ENCODE measurements at regions not wholly inside any gene's neighbourhood (a gene's known extent, or its start where the extent isn't known, plus 50 kb on each side); places are given as distances from the start of the nearest gene placed in this dataset.
A peak's percentile ranks its signal among the peaks of the same experiment; 100 is the strongest.

GRCh38 chr13:111456452-111457230 is 136.2 kb downstream of the TEX29 start:
- no peak for DNase-seq (ENCODE audit: low spot score)

- DNase-seq (ENCODE audit: low spot score), result no peak
These were observed 137.6 kb downstream of the TEX29 start for GRCh38 chr13:111458001-111458531.

- no peak for DNase-seq (ENCODE audit: low spot score)
These were observed 138.3 kb downstream of the TEX29 start for GRCh38 chr13:111458739-111459138.

GRCh38 chr13:111459803-111460547 is 139.5 kb downstream of the TEX29 start:
- DNase-seq (ENCODE audit: low spot score), result no peak

GRCh38 chr13:111460548-111461444 is 140.4 kb downstream of the TEX29 start:
- DNase-seq (ENCODE audit: low spot score), result peak; percentile 57

- no peak for DNase-seq (ENCODE audit: low spot score)
These were observed 141.2 kb downstream of the TEX29 start for GRCh38 chr13:111461445-111462149.

- no peak for DNase-seq (ENCODE audit: low spot score)
These were observed 141.9 kb downstream of the TEX29 start for GRCh38 chr13:111462221-111462764.

- DNase-seq (ENCODE audit: low spot score), result no peak
These were observed 142.5 kb downstream of the TEX29 start for GRCh38 chr13:111462944-111463343.

GRCh38 chr13:111467111-111467890 is 146.9 kb downstream of the TEX29 start:
- no peak for DNase-seq (ENCODE audit: low spot score)

GRCh38 chr13:111468037-111468959 is 147.9 kb downstream of the TEX29 start:
- no peak for DNase-seq (ENCODE audit: low spot score)

GRCh38 chr13:111469450-111469849 is 149.0 kb downstream of the TEX29 start:
- no peak for DNase-seq (ENCODE audit: low spot score)

GRCh38 chr13:111469916-111470506 is 149.6 kb downstream of the TEX29 start:
- DNase-seq (ENCODE audit: low spot score), result no peak

GRCh38 chr13:111470933-111471332 is 150.5 kb downstream of the TEX29 start:
- no peak for DNase-seq (ENCODE audit: low spot score)

- DNase-seq (ENCODE audit: low spot score), result no peak
These were observed 151.6 kb downstream of the TEX29 start for GRCh38 chr13:111472083-111472482.

- DNase-seq (ENCODE audit: low spot score), result no peak
These were observed 152.4 kb downstream of the TEX29 start for GRCh38 chr13:111472559-111473460.

GRCh38 chr13:111474136-111475002 is 153.9 kb downstream of the TEX29 start:
- peak; percentile 49 for DNase-seq (ENCODE audit: low spot score)

GRCh38 chr13:111475488-111475887 is 155.0 kb downstream of the TEX29 start:
- DNase-seq (ENCODE audit: low spot score), result no peak

Data from A172 (cell line).